ENCODE measurements at regions not wholly inside any gene's neighbourhood (a gene's known extent, or its start where the extent isn't known, plus 50 kb on each side); places are given as distances from the start of the nearest gene placed in this dataset.
"Not testable (repeated sequence)": the region's sequence is repeated elsewhere in the genome, so short reads cannot be mapped to it uniquely, and the experiment has no call there.

- H3K9me3 ChIP-seq (replicated peaks; ENCODE audit: insufficient read depth, low read length), result no peaks in the 10 kb centered on the region
- no peak for TF ChIP-seq EZH2phosphoT487 (IDR thresholded peaks at IDR 0.05; ENCODE audit: low read length)
- TF ChIP-seq EZH2 (optimal IDR thresholded peaks at IDR 0.05; ENCODE audit: low read depth, low read length), result no peak
- no peak for TF ChIP-seq CTCF (IDR thresholded peaks at IDR 0.05; ENCODE audit: low read length)
- H3K9ac ChIP-seq (ENCODE audit: low read length), result no peak overlapping the region
- H3K27me3 ChIP-seq (replicated peaks; ENCODE audit: insufficient read depth, low read length), result no peaks in the 10 kb centered on the region
- no peaks in the 10 kb centered on the region for H3K79me2 ChIP-seq (ENCODE audit: low read length)
- no peaks in the 10 kb centered on the region for H3K4me1 ChIP-seq (ENCODE audit: low read length)
- no peaks in the 10 kb centered on the region for H3F3A ChIP-seq (ENCODE audit: insufficient read depth, low read length)
- no peak overlapping the region for H3K4me2 ChIP-seq (ENCODE audit: low read depth, low read length)
- no peak overlapping the region for H3K4me3 ChIP-seq (ENCODE audit: low read length)
- no peak overlapping the region for H3K27ac ChIP-seq (ENCODE audit: low read length)
- no peaks in the 10 kb centered on the region for H3K36me3 ChIP-seq (replicated peaks; ENCODE audit: insufficient read depth, low read length)
- H2AFZ ChIP-seq (ENCODE audit: low read length), result no peak overlapping the region
- no peaks in the 10 kb centered on the region for H3K9me2 ChIP-seq (replicated peaks; ENCODE audit: insufficient read depth, low read length)
- H4K20me1 ChIP-seq (ENCODE audit: insufficient read depth, low read length), result no peaks in the 10 kb centered on the region
- DNase-seq, result no peak
Observed at GRCh38 chr9:11182001-11182400, 569.2 kb upstream of the PTPRD start.

GRCh38 chr9:11190719-11191118 lies 577.9 kb upstream of the PTPRD start:
- Histone ChIP-seq H3K9ac (ENCODE audit: low read length) (no peak overlapping the region), H4K20me1 (ENCODE audit: insufficient read depth, low read length) (no peaks in the 10 kb centered on the region), H3K4me1 (ENCODE audit: low read length) (no peaks in the 10 kb centered on the region), H3K9me2 (replicated peaks; ENCODE audit: insufficient read depth, low read length) (no peaks in the 10 kb centered on the region), H3K79me2 (ENCODE audit: low read length) (no peaks in the 10 kb centered on the region), H3K4me3 (ENCODE audit: low read length) (no peak overlapping the region), H3K27ac (ENCODE audit: low read length) (no peak overlapping the region), H3F3A (ENCODE audit: insufficient read depth, low read length) (no peaks in the 10 kb centered on the region), H2AFZ (ENCODE audit: low read length) (no peak overlapping the region), H3K9me3 (replicated peaks; ENCODE audit: insufficient read depth, low read length) (no peaks in the 10 kb centered on the region), H3K4me2 (ENCODE audit: low read depth, low read length) (no peak overlapping the region), H3K36me3 (replicated peaks; ENCODE audit: insufficient read depth, low read length) (no peaks in the 10 kb centered on the region), H3K27me3 (replicated peaks; ENCODE audit: insufficient read depth, low read length) (no peaks in the 10 kb centered on the region)
- TF ChIP-seq EZH2phosphoT487 (IDR thresholded peaks at IDR 0.05; ENCODE audit: low read length) (no peak), CTCF (IDR thresholded peaks at IDR 0.05; ENCODE audit: low read length) (no peak), EZH2 (optimal IDR thresholded peaks at IDR 0.05; ENCODE audit: low read depth, low read length) (no peak)
- no peak for DNase-seq

GRCh38 chr9:11192993-11193392 lies 580.2 kb upstream of the PTPRD start:
- H3K27ac ChIP-seq (ENCODE audit: low read length), result no peak overlapping the region
- no peak overlapping the region for H3K9ac ChIP-seq (ENCODE audit: low read length)
- no peaks in the 10 kb centered on the region for H3K79me2 ChIP-seq (ENCODE audit: low read length)
- H3K9me2 ChIP-seq (replicated peaks; ENCODE audit: insufficient read depth, low read length), result no peaks in the 10 kb centered on the region
- TF ChIP-seq CTCF (IDR thresholded peaks at IDR 0.05; ENCODE audit: low read length), result no peak
- H3F3A ChIP-seq (ENCODE audit: insufficient read depth, low read length), result no peaks in the 10 kb centered on the region
- H3K27me3 ChIP-seq (replicated peaks; ENCODE audit: insufficient read depth, low read length), result no peaks in the 10 kb centered on the region
- H3K36me3 ChIP-seq (replicated peaks; ENCODE audit: insufficient read depth, low read length), result no peaks in the 10 kb centered on the region
- no peak overlapping the region for H3K4me3 ChIP-seq (ENCODE audit: low read length)
- H3K9me3 ChIP-seq (replicated peaks; ENCODE audit: insufficient read depth, low read length), result no peaks in the 10 kb centered on the region
- no peak for DNase-seq
- H3K4me1 ChIP-seq (ENCODE audit: low read length), result no peaks in the 10 kb centered on the region
- no peak overlapping the region for H3K4me2 ChIP-seq (ENCODE audit: low read depth, low read length)
- no peak overlapping the region for H2AFZ ChIP-seq (ENCODE audit: low read length)
- H4K20me1 ChIP-seq (ENCODE audit: insufficient read depth, low read length), result no peaks in the 10 kb centered on the region

- H3K9ac ChIP-seq (ENCODE audit: low read length), result no peak overlapping the region
- H4K20me1 ChIP-seq (ENCODE audit: insufficient read depth, low read length), result no peaks in the 10 kb centered on the region
- H3K36me3 ChIP-seq (replicated peaks; ENCODE audit: insufficient read depth, low read length), result no peaks in the 10 kb centered on the region
- no peak overlapping the region for H2AFZ ChIP-seq (ENCODE audit: low read length)
- TF ChIP-seq EZH2phosphoT487 (IDR thresholded peaks at IDR 0.05; ENCODE audit: low read length), result no peak
- TF ChIP-seq CTCF (IDR thresholded peaks at IDR 0.05; ENCODE audit: low read length), result no peak
- TF ChIP-seq EZH2 (optimal IDR thresholded peaks at IDR 0.05; ENCODE audit: low read depth, low read length), result no peak
- DNase-seq, result no peak
- H3K79me2 ChIP-seq (ENCODE audit: low read length), result no peaks in the 10 kb centered on the region
- H3K27ac ChIP-seq (ENCODE audit: low read length), result no peak overlapping the region
- H3F3A ChIP-seq (ENCODE audit: insufficient read depth, low read length), result no peaks in the 10 kb centered on the region
- H3K4me2 ChIP-seq (ENCODE audit: low read depth, low read length), result no peak overlapping the region
- no peaks in the 10 kb centered on the region for H3K9me2 ChIP-seq (replicated peaks; ENCODE audit: insufficient read depth, low read length)
- no peak overlapping the region for H3K4me3 ChIP-seq (ENCODE audit: low read length)
- H3K4me1 ChIP-seq (ENCODE audit: low read length), result no peaks in the 10 kb centered on the region
- no peaks in the 10 kb centered on the region for H3K27me3 ChIP-seq (replicated peaks; ENCODE audit: insufficient read depth, low read length)
- no peaks in the 10 kb centered on the region for H3K9me3 ChIP-seq (replicated peaks; ENCODE audit: insufficient read depth, low read length)
Observed at GRCh38 chr9:11194246-11194645, 581.4 kb upstream of the PTPRD start.

GRCh38 chr9:11196840-11197365 lies 584.1 kb upstream of the PTPRD start:
- not testable (repeated sequence) for H3K4me1 ChIP-seq (ENCODE audit: low read length); H3K4me2 ChIP-seq (ENCODE audit: low read depth, low read length); H3K4me3 ChIP-seq (ENCODE audit: low read length); H3F3A ChIP-seq (ENCODE audit: insufficient read depth, low read length); H3K9me2 ChIP-seq (replicated peaks; ENCODE audit: insufficient read depth, low read length); DNase-seq; H3K9me3 ChIP-seq (replicated peaks; ENCODE audit: insufficient read depth, low read length); H3K27me3 ChIP-seq (replicated peaks; ENCODE audit: insufficient read depth, low read length); H2AFZ ChIP-seq (ENCODE audit: low read length); H3K79me2 ChIP-seq (ENCODE audit: low read length); H3K36me3 ChIP-seq (replicated peaks; ENCODE audit: insufficient read depth, low read length); H4K20me1 ChIP-seq (ENCODE audit: insufficient read depth, low read length); H3K27ac ChIP-seq (ENCODE audit: low read length); H3K9ac ChIP-seq (ENCODE audit: low read length)

Data from MM.1S (cell line).